Activated CD4-positive, alpha-beta T cell treated with anti-CD3 and anti-CD28 coated beads, Interleukin-2, amount 10 ng/mL, durations not matched to agents 7 days and 5 days (primary cell): ENCODE measurements at regions not wholly inside any gene's neighbourhood (a gene's known extent, or its start where the extent isn't known, plus 50 kb on each side); places are given as distances from the start of the nearest gene placed in this dataset.
A peak's percentile ranks its signal among the peaks of the same experiment; 100 is the strongest.
"Not testable (repeated sequence)": the region's sequence is repeated elsewhere in the genome, so short reads cannot be mapped to it uniquely, and the experiment has no call there.

Experiments
- CTCF ChIA-PET: fragments of 350-600 bp; sonication (Branson Sonifier 250); formaldehyde crosslinking; loops from one replicate; lab custom pipeline; 2021; ENCODE audit warnings: antibody characterized with exemption; lab: Charles Lee
- POLR2A ChIA-PET: fragments of 350-600 bp; sonication (Branson Sonifier 250); formaldehyde crosslinking; loops from one replicate; lab custom pipeline; 2021; ENCODE audit warnings: antibody characterized with exemption; lab: Charles Lee
- DNase-seq: peaks from one replicate; pipeline ENCODE4 v3.0.0-alpha.2; 2020
- H3K27ac Mint-ChIP-seq: one replicate; pipeline ENCODE4 v1.8.0; 2021; ENCODE audit warnings: mild to moderate bottlenecking, moderate library complexity, mixed read lengths
- H3K27me3 Mint-ChIP-seq: one replicate; pipeline ENCODE4 v1.8.0; 2021; ENCODE audit warnings: mixed read lengths
- H3K36me3 Mint-ChIP-seq: one replicate; pipeline ENCODE4 v1.8.0; 2021; ENCODE audit warnings: low read depth, mixed read lengths
- H3K4me1 Mint-ChIP-seq: one replicate; pipeline ENCODE4 v1.8.0; 2021; ENCODE audit warnings: mixed read lengths
- H3K4me3 Mint-ChIP-seq: one replicate; pipeline ENCODE4 v1.8.0; 2021; ENCODE audit warnings: mild to moderate bottlenecking, moderate library complexity, mixed read lengths
- H3K9me3 Mint-ChIP-seq: one replicate; pipeline ENCODE4 v1.8.0; 2021; ENCODE audit warnings: mixed read lengths

DNA sequence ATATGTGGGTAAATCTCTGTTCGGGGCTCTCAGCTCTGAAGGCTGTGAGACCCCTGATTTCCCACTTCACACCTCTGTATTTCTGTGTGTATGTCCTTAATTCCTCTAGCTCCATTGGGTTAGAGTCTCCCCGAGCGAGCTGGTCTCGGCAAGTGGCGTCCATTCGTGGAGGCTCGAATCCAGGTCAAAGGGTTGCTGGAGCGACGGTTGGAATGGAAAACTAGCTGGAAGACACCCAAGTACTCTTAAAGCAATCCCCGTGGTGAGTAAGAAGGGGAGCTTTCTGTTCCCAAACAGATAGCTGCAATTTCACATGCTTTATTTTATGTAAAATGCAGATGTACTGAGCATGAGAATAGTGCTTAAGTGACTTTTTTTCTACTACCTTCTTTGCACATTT, 277.5 kb upstream of the SGCG start:
- Mint-ChIP-seq H3K9me3 (no peaks in the 10 kb centered on the region), H3K4me3 (no peak overlapping the region)

DNA sequence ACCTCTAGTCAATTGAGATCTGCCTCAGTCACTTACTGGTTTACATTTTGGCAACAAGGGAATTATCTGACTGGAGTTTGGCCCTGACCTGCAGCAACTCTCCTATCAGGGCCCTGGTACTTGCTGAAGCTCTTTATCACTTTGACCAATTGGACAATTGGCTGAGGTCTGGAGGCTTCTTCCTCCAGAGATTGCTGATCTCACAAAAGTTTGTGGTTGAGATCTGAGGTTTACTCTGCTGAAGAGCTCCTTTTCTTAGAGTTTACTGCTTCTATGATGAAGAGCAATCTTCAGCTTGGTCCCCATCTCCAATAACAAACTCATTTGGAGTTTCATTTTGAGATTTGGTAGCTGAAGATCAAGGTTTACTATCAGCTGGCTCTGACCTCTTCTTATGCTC, 276.9 kb upstream of the SGCG start:
- no peak for DNase-seq
- POLR2A ChIA-PET = no interaction called here
- peaks cover 2% of the 10 kb centered on the region for H3K27me3 Mint-ChIP-seq
- no peaks in the 10 kb centered on the region for H3K9me3 Mint-ChIP-seq
- no peaks in the 10 kb centered on the region for H3K4me1 Mint-ChIP-seq
- CTCF ChIA-PET = no interaction called here
- H3K36me3 Mint-ChIP-seq = no peaks in the 10 kb centered on the region
- no peak overlapping the region for H3K4me3 Mint-ChIP-seq
- no peak overlapping the region for H3K27ac Mint-ChIP-seq

More for the DNA sequence above, 277.5 kb upstream of the SGCG start:
- Mint-ChIP-seq H3K36me3 (no peaks in the 10 kb centered on the region), H3K27ac (no peak overlapping the region), H3K27me3 (peaks cover 2% of the 10 kb centered on the region), H3K4me1 (no peaks in the 10 kb centered on the region)
- CTCF ChIA-PET = no interaction called here
- POLR2A ChIA-PET = no interaction called here
- no peak for DNase-seq

DNA sequence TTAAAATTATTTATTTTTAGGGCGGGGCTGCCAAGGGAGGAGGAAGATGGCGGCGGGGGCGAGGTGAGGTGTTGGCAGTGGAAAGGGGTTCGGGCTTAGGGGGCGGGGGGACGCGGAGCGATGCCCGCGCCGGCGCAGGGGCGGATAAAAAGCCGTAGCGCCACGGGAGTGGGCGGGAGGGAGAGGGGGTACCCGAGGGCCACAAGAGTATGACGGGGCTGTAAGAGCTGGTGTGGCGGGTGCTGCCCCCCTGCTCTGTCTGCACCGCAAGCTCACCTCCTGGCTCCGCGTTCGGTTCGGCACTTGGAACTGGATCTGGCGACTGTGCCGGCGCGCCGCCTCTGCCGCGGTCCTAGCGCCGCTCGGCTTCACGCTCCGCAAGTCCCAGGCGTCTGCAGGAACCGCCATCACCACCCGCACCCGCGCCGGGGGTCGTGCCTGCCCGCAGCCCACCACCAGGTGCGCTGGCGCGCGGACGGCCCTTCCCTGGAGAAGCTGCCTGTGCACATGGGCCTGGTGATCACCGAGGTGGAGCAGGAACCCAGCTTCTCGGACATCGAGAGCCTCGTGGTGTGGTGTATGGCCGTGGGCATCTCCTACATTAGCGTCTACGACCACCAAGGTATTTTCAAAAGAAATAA, 265.2 kb upstream of the SGCG start:
- ChIA-PET CTCF (no interaction called here), POLR2A (no interaction called here)
- Mint-ChIP-seq H3K27me3 (peaks cover 45% of the 10 kb centered on the region), H3K4me1 (no peaks in the 10 kb centered on the region), H3K27ac (no peak overlapping the region), H3K9me3 (no peaks in the 10 kb centered on the region), H3K4me3 (peak overlapping the region; percentile 48), H3K36me3 (no peaks in the 10 kb centered on the region)
- DNase-seq = no peak

DNA sequence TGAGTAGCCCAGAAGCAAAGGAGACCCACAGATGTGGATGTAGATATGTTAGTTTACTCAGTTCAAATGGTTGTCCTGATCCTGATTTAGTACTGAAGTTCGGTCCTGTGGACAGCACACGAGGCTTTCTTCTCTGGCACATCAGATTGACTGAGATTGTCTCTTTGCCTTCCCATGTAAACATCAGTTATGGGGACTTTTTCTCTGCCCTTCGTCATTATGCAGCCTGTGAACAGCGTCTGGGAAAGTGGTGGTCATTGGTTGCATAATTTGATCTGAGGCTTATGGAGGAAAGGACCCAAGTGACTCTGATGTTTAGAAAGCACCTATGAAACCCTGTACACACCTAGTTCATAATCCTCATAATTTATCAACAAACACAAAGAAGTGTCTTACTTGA, 264.5 kb upstream of the SGCG start:
- peaks cover 45% of the 10 kb centered on the region for H3K27me3 Mint-ChIP-seq
- H3K9me3 Mint-ChIP-seq, H3K27ac Mint-ChIP-seq, POLR2A ChIA-PET, DNase-seq, CTCF ChIA-PET, H3K36me3 Mint-ChIP-seq, H3K4me1 Mint-ChIP-seq, H3K4me3 Mint-ChIP-seq: not testable (repeated sequence)

DNA sequence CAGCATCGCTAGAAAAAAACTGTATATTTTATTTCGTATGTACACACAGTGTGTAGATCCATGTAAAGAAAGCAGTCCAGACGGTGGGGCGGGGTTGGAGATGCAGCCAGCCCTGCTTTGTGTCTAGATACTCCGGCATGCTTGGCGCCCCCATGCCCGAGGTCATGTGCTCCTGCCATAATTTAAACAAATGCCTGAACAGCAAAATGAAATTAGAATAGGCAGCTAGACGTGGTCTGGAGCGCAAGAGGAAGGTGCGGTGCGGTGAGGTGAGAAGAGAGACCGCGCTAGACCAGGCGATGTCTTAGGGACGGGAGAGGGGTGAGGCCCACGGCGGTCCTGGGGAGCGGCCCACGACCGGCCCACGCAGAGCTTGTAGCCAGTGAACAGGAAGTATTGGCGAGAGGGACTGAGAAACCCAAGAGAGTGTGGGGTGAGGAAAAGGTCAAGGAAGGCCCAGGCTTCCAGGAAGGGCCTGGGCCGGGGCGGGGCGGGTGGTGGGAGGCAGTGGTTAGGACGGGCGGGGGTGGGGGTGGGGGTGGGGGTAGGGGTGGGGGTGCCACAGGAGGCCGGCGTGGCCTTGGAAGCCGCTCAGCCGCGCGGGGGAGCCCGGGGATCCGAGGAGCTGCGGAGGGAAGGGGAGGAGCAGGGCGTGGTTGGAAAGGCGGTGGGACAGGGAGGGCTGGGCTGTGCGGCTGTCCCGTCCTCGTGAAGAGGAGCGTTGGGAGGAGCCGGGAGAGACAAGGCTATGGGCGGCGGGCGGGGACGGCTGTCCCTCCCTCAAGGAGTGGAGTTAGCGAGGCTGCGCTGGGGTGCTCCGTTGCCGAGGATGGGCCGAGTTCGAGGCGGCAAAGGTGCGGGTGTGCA, 254.7 kb upstream of the SGCG start:
- Mint-ChIP-seq H3K27me3 (peaks cover 29% of the 10 kb centered on the region), H3K9me3 (no peaks in the 10 kb centered on the region), H3K4me3 (no peak overlapping the region), H3K4me1 (peaks cover 5% of the 10 kb centered on the region), H3K36me3 (no peaks in the 10 kb centered on the region), H3K27ac (no peak overlapping the region)
- ChIA-PET POLR2A (no interaction called here), CTCF (no interaction called here)
- DNase-seq = no peak

DNA sequence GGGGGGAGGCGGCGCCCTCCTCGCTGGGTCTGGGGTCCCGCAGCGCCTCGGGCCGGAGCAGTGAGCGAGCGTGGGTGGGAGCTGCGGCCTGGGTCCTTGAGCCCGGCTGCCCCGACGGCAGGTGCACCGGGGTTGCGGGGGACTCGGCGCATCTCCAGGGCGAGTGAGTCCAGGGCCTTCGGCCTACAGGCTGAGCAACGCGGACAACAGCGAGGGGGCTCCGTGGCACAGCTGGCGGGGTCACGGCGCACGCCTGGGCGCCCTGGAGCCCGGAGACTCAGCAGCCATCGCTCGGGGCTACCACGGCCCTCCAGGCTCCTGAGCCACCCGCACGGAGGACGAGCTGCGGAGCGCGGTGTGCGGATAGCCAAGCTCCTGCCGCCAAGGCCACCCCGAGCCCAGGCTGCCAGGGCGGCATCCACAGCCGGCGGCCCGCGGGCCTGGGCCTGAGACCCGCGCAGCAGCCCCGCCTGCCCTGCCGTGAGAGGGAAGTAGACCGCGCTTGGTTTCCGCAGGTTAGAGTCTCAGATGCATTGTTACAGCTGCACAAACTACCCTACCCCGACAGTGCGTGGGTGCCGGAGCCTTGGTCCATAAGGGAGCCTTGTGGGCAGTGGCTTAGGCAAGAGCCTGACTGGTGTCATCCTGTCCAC, 253.9 kb upstream of the SGCG start:
- Mint-ChIP-seq H3K27ac (no peak overlapping the region), H3K4me3 (no peak overlapping the region), H3K27me3 (peaks cover 29% of the 10 kb centered on the region), H3K36me3 (no peaks in the 10 kb centered on the region), H3K9me3 (no peaks in the 10 kb centered on the region), H3K4me1 (peaks cover 5% of the 10 kb centered on the region)
- CTCF ChIA-PET = no interaction called here
- POLR2A ChIA-PET = no interaction called here
- DNase-seq = no peak

DNA sequence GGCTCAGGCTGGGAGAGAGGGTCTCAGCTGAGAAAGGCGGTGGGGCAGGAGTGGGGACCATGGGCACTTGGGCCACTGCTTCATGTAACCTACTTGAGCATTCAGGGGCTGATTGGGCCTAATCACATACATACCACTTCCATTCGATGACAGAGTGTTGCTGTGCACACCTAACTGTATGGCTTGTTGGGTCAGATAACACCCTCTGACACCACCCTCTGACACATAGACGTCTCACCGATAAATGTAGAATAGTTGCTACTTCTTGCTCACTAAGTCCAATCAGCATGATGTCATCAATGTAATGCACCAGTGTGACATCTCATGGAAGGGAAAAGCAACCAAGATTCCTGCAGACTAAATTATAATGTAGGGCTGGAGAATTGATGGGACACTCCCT, 252.9 kb upstream of the SGCG start:
- H3K27me3 Mint-ChIP-seq = peaks cover 29% of the 10 kb centered on the region
- H3K4me3 Mint-ChIP-seq, H3K36me3 Mint-ChIP-seq, H3K4me1 Mint-ChIP-seq, DNase-seq, H3K27ac Mint-ChIP-seq, H3K9me3 Mint-ChIP-seq, CTCF ChIA-PET, POLR2A ChIA-PET: not testable (repeated sequence)

DNA sequence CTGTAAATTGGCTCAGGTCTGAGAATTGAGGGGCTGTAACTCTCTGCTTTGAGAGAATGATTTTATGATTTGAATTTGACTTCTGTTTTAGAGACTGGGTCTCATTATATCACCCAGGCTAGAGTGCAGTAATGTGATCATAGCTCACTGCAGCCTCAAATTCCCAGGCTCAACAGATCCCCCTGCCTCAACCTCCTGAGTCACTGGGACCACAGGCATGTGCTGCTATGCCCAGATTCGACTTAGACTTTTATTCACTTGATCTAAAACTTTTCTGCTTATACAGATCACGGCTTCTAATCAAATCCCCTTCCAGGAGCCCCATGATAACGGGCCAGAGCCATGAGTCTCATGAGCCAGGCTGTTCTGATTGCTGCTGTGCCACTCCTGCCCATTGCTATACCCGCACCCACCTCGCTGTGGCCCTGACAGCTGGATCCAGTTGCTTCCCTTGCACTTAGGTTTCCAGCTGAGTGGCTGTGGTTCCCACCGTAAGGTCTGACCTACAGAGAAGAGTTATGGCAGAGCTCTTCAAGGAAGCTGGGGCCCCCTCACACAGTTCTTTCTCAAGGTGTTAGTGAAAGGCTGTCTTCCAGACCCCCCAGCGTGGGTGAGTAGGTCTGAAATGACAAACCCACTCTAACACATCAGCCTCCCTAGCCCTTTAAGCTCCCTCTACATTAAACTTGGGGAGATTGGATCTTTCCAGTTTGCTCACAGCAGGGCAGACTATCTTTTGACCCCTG, 251.2 kb upstream of the SGCG start:
- peaks cover 28% of the 10 kb centered on the region for H3K27me3 Mint-ChIP-seq
- peaks cover 5% of the 10 kb centered on the region for H3K4me1 Mint-ChIP-seq
- POLR2A ChIA-PET = no interaction called here
- CTCF ChIA-PET = no interaction called here
- H3K9me3 Mint-ChIP-seq = no peaks in the 10 kb centered on the region
- H3K4me3 Mint-ChIP-seq = no peak overlapping the region
- no peaks in the 10 kb centered on the region for H3K36me3 Mint-ChIP-seq
- H3K27ac Mint-ChIP-seq = no peak overlapping the region
- DNase-seq = no peak

DNA sequence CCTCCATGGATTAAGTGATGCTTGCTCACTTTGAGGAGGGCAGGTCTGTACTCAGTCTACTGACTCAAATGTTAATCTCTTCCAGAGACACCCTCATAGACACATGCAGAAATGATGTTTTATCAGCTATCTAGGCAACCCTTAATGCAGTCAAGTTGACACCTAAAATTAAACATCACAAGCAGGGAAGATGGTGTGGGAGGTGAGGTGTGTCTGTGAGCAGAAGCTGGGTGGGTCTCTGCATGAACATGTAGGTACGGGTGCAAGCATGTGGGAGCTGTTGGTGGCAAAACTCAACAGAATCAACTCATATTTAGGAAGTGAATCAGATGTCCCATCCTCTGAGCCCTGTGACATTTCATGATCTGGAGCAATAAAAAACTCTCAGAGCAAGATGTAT, 249.2 kb upstream of the SGCG start:
- H3K4me1 Mint-ChIP-seq = peaks cover 1% of the 10 kb centered on the region
- peaks cover 15% of the 10 kb centered on the region for H3K27me3 Mint-ChIP-seq
- no peaks in the 10 kb centered on the region for H3K36me3 Mint-ChIP-seq
- POLR2A ChIA-PET = no interaction called here
- H3K27ac Mint-ChIP-seq = no peak overlapping the region
- no peaks in the 10 kb centered on the region for H3K9me3 Mint-ChIP-seq
- CTCF ChIA-PET = no interaction called here
- DNase-seq = no peak
- no peak overlapping the region for H3K4me3 Mint-ChIP-seq

DNA sequence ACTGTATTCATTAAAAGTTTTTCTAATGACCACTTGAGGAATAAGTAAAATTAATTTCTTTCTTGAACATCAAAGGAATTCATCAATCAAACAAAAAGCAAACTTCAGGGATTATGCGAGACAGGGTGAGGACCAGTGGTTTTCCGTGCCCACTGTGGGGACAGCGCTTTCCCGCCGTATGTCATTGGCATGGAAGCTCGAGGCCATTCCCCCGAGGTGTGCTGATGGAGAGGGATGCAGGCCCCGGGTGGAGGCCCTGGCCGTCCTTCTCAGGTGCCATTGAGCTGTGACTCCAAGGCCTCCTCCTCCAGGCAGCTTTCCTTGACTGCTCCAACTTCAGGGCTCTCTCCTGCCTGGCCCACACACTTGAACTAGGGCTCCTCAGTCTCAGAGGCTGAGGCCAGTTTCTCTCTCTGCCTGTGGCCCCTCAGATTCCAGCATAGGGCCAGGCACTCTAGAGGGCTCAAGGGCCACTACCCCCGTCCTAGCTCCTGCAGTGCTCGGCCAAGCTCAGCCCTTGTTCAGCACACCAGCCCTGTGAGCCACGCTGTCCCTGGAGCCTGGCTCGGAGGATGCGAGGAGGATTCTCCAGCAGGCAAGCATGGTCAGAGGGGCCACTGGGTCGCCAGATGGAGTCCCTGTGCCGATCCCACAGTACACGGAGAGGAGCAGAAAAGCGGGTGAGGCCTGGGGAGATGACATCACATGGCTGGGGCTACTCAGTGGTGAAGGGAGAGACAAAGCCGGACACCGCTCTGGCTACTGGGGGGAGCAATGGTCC, 248.0 kb upstream of the SGCG start:
- CTCF ChIA-PET, H3K27ac Mint-ChIP-seq, DNase-seq, H3K27me3 Mint-ChIP-seq, POLR2A ChIA-PET, H3K9me3 Mint-ChIP-seq, H3K36me3 Mint-ChIP-seq, H3K4me1 Mint-ChIP-seq, H3K4me3 Mint-ChIP-seq: not testable (repeated sequence)

DNA sequence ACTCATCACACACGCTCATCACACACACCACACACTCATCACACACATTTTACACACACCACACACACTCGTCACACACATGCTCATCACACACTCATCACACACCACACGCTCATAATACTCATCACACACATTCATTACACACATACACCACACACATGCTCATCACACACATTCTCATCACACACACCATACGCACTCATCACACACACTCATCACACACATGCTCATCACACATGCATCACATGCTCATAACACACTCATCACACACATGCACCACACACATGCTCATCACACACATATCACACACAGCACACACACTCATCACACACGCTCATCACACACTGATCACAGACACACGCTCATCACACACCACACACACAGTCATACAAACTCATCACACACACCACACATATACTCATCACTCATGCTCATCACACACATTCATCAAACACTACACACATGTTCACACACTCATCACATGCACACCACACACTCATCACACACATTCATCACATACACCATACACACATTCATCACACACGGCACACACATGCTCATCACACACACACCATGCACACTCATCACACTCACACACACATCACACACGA, 247.1 kb upstream of the SGCG start:
- H3K27ac Mint-ChIP-seq = no peak overlapping the region
- no peaks in the 10 kb centered on the region for H3K27me3 Mint-ChIP-seq
- no peak for DNase-seq
- no peak overlapping the region for H3K4me3 Mint-ChIP-seq
- no peaks in the 10 kb centered on the region for H3K36me3 Mint-ChIP-seq
- POLR2A ChIA-PET = no interaction called here
- H3K4me1 Mint-ChIP-seq = no peaks in the 10 kb centered on the region
- CTCF ChIA-PET = no interaction called here
- H3K9me3 Mint-ChIP-seq = no peaks in the 10 kb centered on the region
